ENCODE measurements at regions not wholly inside any gene's neighbourhood (a gene's known extent, or its start where the extent isn't known, plus 50 kb on each side); places are given as distances from the start of the nearest gene placed in this dataset.

- TF ChIP-seq CTCF (IDR thresholded peaks at IDR 0.05; ENCODE audit: insufficient read depth, low read length) (no peak), POLR2AphosphoS5 (IDR thresholded peaks at IDR 0.05; ENCODE audit: low read depth) (no peak), SPI1 (IDR thresholded peaks at IDR 0.05; ENCODE audit: borderline replicate concordance, low read depth) (no peak)
- TF ChIP-seq, protein P1, sequence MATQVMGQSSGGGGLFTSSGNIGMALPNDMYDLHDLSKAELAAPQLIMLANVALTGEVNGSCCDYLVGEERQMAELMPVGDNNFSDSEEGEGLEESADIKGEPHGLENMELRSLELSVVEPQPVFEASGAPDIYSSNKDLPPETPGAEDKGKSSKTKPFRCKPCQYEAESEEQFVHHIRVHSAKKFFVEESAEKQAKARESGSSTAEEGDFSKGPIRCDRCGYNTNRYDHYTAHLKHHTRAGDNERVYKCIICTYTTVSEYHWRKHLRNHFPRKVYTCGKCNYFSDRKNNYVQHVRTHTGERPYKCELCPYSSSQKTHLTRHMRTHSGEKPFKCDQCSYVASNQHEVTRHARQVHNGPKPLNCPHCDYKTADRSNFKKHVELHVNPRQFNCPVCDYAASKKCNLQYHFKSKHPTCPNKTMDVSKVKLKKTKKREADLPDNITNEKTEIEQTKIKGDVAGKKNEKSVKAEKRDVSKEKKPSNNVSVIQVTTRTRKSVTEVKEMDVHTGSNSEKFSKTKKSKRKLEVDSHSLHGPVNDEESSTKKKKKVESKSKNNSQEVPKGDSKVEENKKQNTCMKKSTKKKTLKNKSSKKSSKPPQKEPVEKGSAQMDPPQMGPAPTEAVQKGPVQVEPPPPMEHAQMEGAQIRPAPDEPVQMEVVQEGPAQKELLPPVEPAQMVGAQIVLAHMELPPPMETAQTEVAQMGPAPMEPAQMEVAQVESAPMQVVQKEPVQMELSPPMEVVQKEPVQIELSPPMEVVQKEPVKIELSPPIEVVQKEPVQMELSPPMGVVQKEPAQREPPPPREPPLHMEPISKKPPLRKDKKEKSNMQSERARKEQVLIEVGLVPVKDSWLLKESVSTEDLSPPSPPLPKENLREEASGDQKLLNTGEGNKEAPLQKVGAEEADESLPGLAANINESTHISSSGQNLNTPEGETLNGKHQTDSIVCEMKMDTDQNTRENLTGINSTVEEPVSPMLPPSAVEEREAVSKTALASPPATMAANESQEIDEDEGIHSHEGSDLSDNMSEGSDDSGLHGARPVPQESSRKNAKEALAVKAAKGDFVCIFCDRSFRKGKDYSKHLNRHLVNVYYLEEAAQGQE (IDR thresholded peaks at IDR 0.05; ENCODE audit: insufficient replicate concordance, low read depth), result no peak
Observed at GRCh38 chr3:175916191-175916934, 1057.2 kb downstream of the NAALADL2 start.
